Mononuclear cell (primary cell): ENCODE measurements at regions not wholly inside any gene's neighbourhood (a gene's known extent, or its start where the extent isn't known, plus 50 kb on each side); places are given as distances from the start of the nearest gene placed in this dataset.

Experiments used
- H3K27me3 ChIP-seq: 2 replicates; pipeline ENCODE4 v1.6.0; 2011; ENCODE audit warnings: low read length, control low read depth; ENCODE audit not compliant: insufficient read depth
- H3K4me1 ChIP-seq: 2 replicates; pipeline ENCODE4 v1.5.1; 2011; ENCODE audit warnings: mild to moderate bottlenecking, low read length, control low read depth; ENCODE audit not compliant: insufficient read depth
- H3K4me3 ChIP-seq: 2 replicates; pipeline ENCODE4 v1.5.1; 2011; ENCODE audit warnings: mild to moderate bottlenecking, low read length, moderate library complexity
- H3K9me3 ChIP-seq: 2 replicates; pipeline ENCODE4 v1.5.1; 2011; ENCODE audit warnings: low read depth, mild to moderate bottlenecking, control low read depth, low read length

DNA sequence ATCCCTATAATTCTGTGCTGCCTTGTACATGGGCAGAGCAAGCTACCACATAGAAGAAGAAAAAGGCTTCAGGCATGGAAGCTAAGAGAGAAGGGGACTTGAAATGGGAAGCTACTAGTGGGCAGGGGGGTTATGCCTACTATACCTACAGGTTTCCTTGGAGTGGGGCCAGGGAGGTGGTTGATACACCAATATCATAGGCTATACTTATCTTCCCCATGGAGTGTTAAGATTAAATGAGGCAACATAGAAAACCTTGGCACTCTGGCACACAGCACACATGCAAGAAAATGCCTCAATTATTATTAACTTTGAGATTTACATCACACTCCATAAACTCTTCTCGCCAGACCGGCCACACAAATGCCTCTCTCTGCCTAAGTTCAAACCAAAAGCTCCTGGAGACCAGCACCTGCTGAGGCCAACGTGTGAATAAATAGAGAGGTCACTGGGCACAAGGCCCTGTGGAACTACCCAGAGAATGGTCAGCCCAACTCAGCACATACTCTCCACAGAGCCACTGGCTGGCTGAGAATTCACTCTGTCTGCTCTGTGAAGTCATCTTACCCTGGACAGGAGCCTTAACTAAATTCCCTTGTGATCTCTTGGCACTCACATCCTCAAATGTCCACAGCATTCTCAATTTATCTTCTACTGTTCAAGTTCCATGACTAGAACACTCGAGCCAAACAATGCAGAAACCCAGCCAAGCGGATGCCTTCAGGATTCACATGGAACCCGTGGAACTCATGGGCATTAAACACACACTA is 498.7 kb downstream of the BCL11A start:
- no peaks in the 10 kb centered on the region for H3K9me3 ChIP-seq
- peaks cover 3% of the 10 kb centered on the region for H3K4me1 ChIP-seq
- no peaks in the 10 kb centered on the region for H3K27me3 ChIP-seq
- no peak overlapping the region for H3K4me3 ChIP-seq

DNA sequence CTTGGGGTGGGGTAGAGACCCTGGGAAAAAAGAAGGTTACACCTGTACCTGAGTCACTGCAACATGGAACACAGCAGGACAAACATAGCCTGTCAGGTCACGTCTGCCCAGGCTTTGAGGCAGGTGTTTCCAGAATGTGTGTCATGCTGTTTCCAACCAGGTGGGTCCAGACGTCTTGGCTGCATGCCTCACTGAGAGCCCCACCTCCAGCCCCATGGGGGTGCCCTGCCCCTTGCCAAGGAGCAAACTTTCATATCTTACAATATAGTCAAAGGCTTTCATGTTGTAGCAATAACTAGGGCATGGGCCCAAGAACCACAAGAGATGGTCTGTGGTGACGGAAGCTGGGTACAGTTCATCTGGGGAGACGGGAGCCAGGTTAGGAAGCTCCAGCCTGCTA is 499.7 kb downstream of the BCL11A start:
- Histone ChIP-seq H3K27me3 (no peaks in the 10 kb centered on the region), H3K9me3 (no peaks in the 10 kb centered on the region), H3K4me1 (no peaks in the 10 kb centered on the region), H3K4me3 (no peak overlapping the region)

GRCh38 chr2:60052601-60053000 is 500.9 kb downstream of the BCL11A start:
- Histone ChIP-seq H3K4me1 (no peaks in the 10 kb centered on the region), H3K9me3 (no peaks in the 10 kb centered on the region), H3K4me3 (no peak overlapping the region), H3K27me3 (no peaks in the 10 kb centered on the region)

GRCh38 chr2:60051991-60052390 is 501.5 kb downstream of the BCL11A start:
- no peaks in the 10 kb centered on the region for H3K27me3 ChIP-seq
- no peaks in the 10 kb centered on the region for H3K9me3 ChIP-seq
- H3K4me1 ChIP-seq, result no peaks in the 10 kb centered on the region
- H3K4me3 ChIP-seq, result no peak overlapping the region

GRCh38 chr2:60047944-60048525 is 505.4 kb downstream of the BCL11A start:
- no peaks in the 10 kb centered on the region for H3K27me3 ChIP-seq
- H3K4me1 ChIP-seq, result no peaks in the 10 kb centered on the region
- H3K9me3 ChIP-seq, result no peaks in the 10 kb centered on the region
- no peak overlapping the region for H3K4me3 ChIP-seq

GRCh38 chr2:60047347-60047746 is 506.1 kb downstream of the BCL11A start:
- Histone ChIP-seq H3K4me3 (no peak overlapping the region), H3K9me3 (no peaks in the 10 kb centered on the region)

GRCh38 chr2:60046529-60046928 is 506.9 kb downstream of the BCL11A start:
- no peak overlapping the region for H3K4me3 ChIP-seq
- H3K27me3 ChIP-seq, result no peaks in the 10 kb centered on the region
- H3K9me3 ChIP-seq, result no peaks in the 10 kb centered on the region
- H3K4me1 ChIP-seq, result no peaks in the 10 kb centered on the region

More at GRCh38 chr2:60047347-60047746, 506.1 kb downstream of the BCL11A start:
- Histone ChIP-seq H3K27me3 (no peaks in the 10 kb centered on the region), H3K4me1 (no peaks in the 10 kb centered on the region)

GRCh38 chr2:60045456-60045855 is 508.0 kb downstream of the BCL11A start:
- Histone ChIP-seq H3K4me3 (no peak overlapping the region), H3K27me3 (no peaks in the 10 kb centered on the region), H3K9me3 (no peaks in the 10 kb centered on the region), H3K4me1 (no peaks in the 10 kb centered on the region)

- Histone ChIP-seq H3K4me3 (no peak overlapping the region), H3K27me3 (no peaks in the 10 kb centered on the region), H3K4me1 (no peaks in the 10 kb centered on the region), H3K9me3 (no peaks in the 10 kb centered on the region)
Measured at GRCh38 chr2:60044484-60044883, 509.0 kb downstream of the BCL11A start.

- Histone ChIP-seq H3K4me1 (no peaks in the 10 kb centered on the region), H3K4me3 (no peak overlapping the region), H3K9me3 (no peaks in the 10 kb centered on the region), H3K27me3 (no peaks in the 10 kb centered on the region)
Measured at GRCh38 chr2:60042023-60042422, 511.4 kb downstream of the BCL11A start.

GRCh38 chr2:60033325-60033724 is 520.1 kb downstream of the BCL11A start:
- H3K4me1 ChIP-seq, result no peaks in the 10 kb centered on the region
- H3K27me3 ChIP-seq, result no peaks in the 10 kb centered on the region
- H3K9me3 ChIP-seq, result peaks cover 16% of the 10 kb centered on the region
- H3K4me3 ChIP-seq, result no peak overlapping the region

DNA sequence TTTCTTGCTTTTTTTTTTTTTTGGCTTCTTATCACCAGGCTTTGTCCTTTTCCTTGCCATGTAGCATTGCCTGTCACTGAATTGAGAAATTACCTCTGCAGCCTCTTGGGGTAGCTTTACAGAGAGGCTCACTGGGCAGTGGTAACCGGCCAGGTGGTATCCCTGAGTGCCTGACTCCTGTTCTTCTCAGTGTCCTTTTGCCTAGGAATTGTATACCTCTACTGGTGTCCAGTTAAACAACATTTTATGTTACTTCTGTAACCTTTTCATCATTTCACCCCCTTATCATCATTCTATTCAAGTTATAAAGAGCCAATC is 523.9 kb downstream of the BCL11A start:
- peaks cover 16% of the 10 kb centered on the region for H3K9me3 ChIP-seq
- no peaks in the 10 kb centered on the region for H3K4me1 ChIP-seq
- no peak overlapping the region for H3K4me3 ChIP-seq
- H3K27me3 ChIP-seq, result no peaks in the 10 kb centered on the region

DNA sequence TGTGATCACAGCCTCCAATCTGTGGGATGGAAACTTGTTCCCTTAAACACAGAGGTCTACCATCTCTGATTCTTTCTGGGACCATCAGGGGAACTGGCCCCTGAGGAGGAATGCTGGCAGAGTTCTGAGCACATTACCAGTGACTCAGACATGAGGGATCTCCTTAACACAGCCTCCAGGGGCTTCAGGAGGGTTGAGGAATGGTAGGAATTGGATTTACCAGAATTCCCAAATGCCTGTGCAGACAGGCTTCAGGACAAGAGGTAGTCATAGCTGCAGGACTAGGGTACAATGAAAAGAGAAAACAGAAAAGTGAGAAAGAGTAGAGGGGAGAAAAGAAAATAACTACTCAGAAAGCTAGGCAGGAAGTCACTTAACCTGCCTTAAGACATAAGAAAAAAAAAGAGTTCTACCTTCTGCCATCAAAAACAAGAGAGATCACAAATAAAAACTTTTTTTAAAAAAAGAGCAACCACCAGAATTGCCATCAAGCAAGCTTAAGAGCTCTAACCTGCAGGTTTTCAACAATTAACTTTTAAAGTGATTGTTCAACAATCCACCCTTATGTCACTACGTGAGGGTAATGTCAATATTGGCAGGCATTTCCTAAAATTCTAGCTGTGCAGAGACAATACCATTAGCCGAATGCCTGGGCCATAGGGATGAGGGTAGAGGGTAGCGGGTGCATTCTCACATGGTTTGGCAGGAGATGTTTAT is 524.4 kb downstream of the BCL11A start:
- H3K4me3 ChIP-seq, result no peak overlapping the region

DNA sequence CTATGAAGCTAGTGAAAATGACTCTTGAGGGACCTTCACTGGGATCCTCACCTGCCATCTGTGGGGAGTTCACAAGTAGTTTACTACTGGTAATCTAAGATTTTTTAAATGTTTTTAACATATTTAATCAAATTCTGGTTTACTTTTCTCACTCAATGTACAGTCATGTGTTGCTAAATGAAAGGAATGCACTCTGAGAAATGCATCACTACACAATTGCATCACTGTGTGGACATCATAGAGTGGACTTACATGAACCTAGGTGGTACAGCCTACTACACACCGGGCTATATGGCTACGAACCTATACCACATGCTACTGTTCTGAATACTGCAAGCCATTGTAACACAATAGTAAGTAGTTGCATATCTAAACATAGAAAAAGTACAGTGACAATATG is 528.0 kb downstream of the BCL11A start:
- Histone ChIP-seq H3K9me3 (no peaks in the 10 kb centered on the region), H3K27me3 (no peaks in the 10 kb centered on the region), H3K4me3 (no peak overlapping the region), H3K4me1 (peaks cover 7% of the 10 kb centered on the region)

More for the DNA sequence above, 524.4 kb downstream of the BCL11A start:
- H3K27me3 ChIP-seq, result no peaks in the 10 kb centered on the region
- peaks cover 16% of the 10 kb centered on the region for H3K9me3 ChIP-seq
- H3K4me1 ChIP-seq, result peaks cover 1% of the 10 kb centered on the region

GRCh38 chr2:60023256-60023985 is 530.0 kb downstream of the BCL11A start:
- peaks cover 5% of the 10 kb centered on the region for H3K9me3 ChIP-seq
- peaks cover 7% of the 10 kb centered on the region for H3K4me1 ChIP-seq
- H3K4me3 ChIP-seq, result no peak overlapping the region
- no peaks in the 10 kb centered on the region for H3K27me3 ChIP-seq
